ENCODE measurements at regions not wholly inside any gene's neighbourhood (a gene's known extent, or its start where the extent isn't known, plus 50 kb on each side); places are given as distances from the start of the nearest gene placed in this dataset.

GRCh38 chrX:16222151-16222550, 54.9 kb downstream of the MAGEB17 start:
- TF ChIP-seq CTCF (IDR thresholded peaks at IDR 0.05; ENCODE audit: low read depth, low read length), result no peak
- DNase-seq (ENCODE audit: low read depth, low spot score), result peak; percentile 16
- H3K4me3 ChIP-seq (ENCODE audit: low read depth, low read length), result no peak overlapping the region
- in situ Hi-C loops (cut with HindIII; ENCODE audit: low sequenced_read_pairs), result no loop called here

GRCh38 chrX:16223385-16223784, 56.1 kb downstream of the MAGEB17 start:
- no peak for DNase-seq (ENCODE audit: low read depth, low spot score)
- in situ Hi-C loops (cut with HindIII; ENCODE audit: low sequenced_read_pairs), result no loop called here
- no peak overlapping the region for H3K4me3 ChIP-seq (ENCODE audit: low read depth, low read length)
- TF ChIP-seq CTCF (IDR thresholded peaks at IDR 0.05; ENCODE audit: low read depth, low read length), result no peak

- in situ Hi-C loops (cut with HindIII; ENCODE audit: low sequenced_read_pairs), result no loop called here
Observed at GRCh38 chrX:16239211-16239610, 71.9 kb downstream of the MAGEB17 start.

GRCh38 chrX:16240231-16240905, 73.1 kb downstream of the MAGEB17 start:
- in situ Hi-C loops (cut with HindIII; ENCODE audit: low sequenced_read_pairs), result no loop called here
- no peak for DNase-seq (ENCODE audit: low read depth, low spot score)
- no peak overlapping the region for H3K4me3 ChIP-seq (ENCODE audit: low read depth, low read length)
- no peak for TF ChIP-seq CTCF (IDR thresholded peaks at IDR 0.05; ENCODE audit: low read depth, low read length)

More at GRCh38 chrX:16239211-16239610, 71.9 kb downstream of the MAGEB17 start:
- TF ChIP-seq CTCF (IDR thresholded peaks at IDR 0.05; ENCODE audit: low read depth, low read length), result no peak
- peak; percentile 87 for DNase-seq (ENCODE audit: low read depth, low spot score)
- H3K4me3 ChIP-seq (ENCODE audit: low read depth, low read length), result no peak overlapping the region

GRCh38 chrX:16240968-16241367, 73.7 kb downstream of the MAGEB17 start:
- no peak overlapping the region for H3K4me3 ChIP-seq (ENCODE audit: low read depth, low read length)
- in situ Hi-C loops (cut with HindIII; ENCODE audit: low sequenced_read_pairs), result no loop called here
- no peak for DNase-seq (ENCODE audit: low read depth, low spot score)
- no peak for TF ChIP-seq CTCF (IDR thresholded peaks at IDR 0.05; ENCODE audit: low read depth, low read length)

GRCh38 chrX:16250296-16250695, 83.0 kb downstream of the MAGEB17 start:
- in situ Hi-C loops (cut with HindIII; ENCODE audit: low sequenced_read_pairs), result no loop called here
- H3K4me3 ChIP-seq (ENCODE audit: low read depth, low read length), result no peak overlapping the region
- TF ChIP-seq CTCF (IDR thresholded peaks at IDR 0.05; ENCODE audit: low read depth, low read length), result no peak
- peak; percentile 15 for DNase-seq (ENCODE audit: low read depth, low spot score)

All from astrocyte of the spinal cord (primary cell).